Lower lobe of right lung (tissue), 2 donors: ENCODE measurements at regions not wholly inside any gene's neighbourhood (a gene's known extent, or its start where the extent isn't known, plus 50 kb on each side); places are given as distances from the start of the nearest gene placed in this dataset.

ENCODE experiments used
- ATAC-seq, 2 donors: fragments of 200-7000 bp; cut with Tn5 transposase; one replicate each; pipeline ENCODE4 v1.9.1; 2020 to 2022; ENCODE audit warnings: mild to moderate bottlenecking in 2 of 2, moderate library complexity in 2 of 2
- DNase-seq: peaks from one replicate; pipeline ENCODE4 v3.0.0-alpha.2; 2020
- H3K27ac ChIP-seq: fragments of 200-600 bp; one replicate; pipeline ENCODE4 v1.8.0; 2022
- H3K27me3 ChIP-seq: fragments of 200-600 bp; one replicate; pipeline ENCODE4 v1.8.0; 2022; ENCODE audit warnings: low read depth
- H3K36me3 ChIP-seq: fragments of 200-600 bp; one replicate; pipeline ENCODE4 v1.8.0; 2022; ENCODE audit warnings: mild to moderate bottlenecking
- H3K4me1 ChIP-seq: fragments of 200-600 bp; one replicate; pipeline ENCODE4 v1.8.0; 2022
- H3K4me3 ChIP-seq: fragments of 200-600 bp; one replicate; pipeline ENCODE4 v1.8.0; 2022; ENCODE audit warnings: mild to moderate bottlenecking
- H3K9me3 ChIP-seq: fragments of 200-600 bp; one replicate; pipeline ENCODE4 v1.8.0; 2022
- CTCF ChIP-seq: fragments of 200-600 bp; IDR thresholded peaks from one replicate; pipeline ENCODE4 v1.8.0; 2022; ENCODE audit warnings: antibody characterized with exemption, mild to moderate bottlenecking
- intact Hi-C: fragments of 100-400 bp; cut with DNase I; formaldehyde crosslinking; loops from one replicate; pipeline ENCODE4 v1.11.0; 2022
- donor health status: DM: no; HTN: yes; CAD: no; lungs with severe emphysema.

- ATAC-seq = no peak
- H3K9me3 ChIP-seq = no peaks in the 10 kb centered on the region
- no peaks in the 10 kb centered on the region for H3K36me3 ChIP-seq
- no peak for TF ChIP-seq CTCF
- H3K4me3 ChIP-seq = no peak overlapping the region
- intact Hi-C loops = no loop called here
- H3K4me1 ChIP-seq = no peaks in the 10 kb centered on the region
- DNase-seq = no peak
- no peaks in the 10 kb centered on the region for H3K27me3 ChIP-seq
- no peak overlapping the region for H3K27ac ChIP-seq
Measured at GRCh38 chr2:107242811-107243210, 356.8 kb upstream of the ST6GAL2 start.

- H3K27ac ChIP-seq = no peak overlapping the region
- no peaks in the 10 kb centered on the region for H3K4me1 ChIP-seq
- intact Hi-C loops = no loop called here
- DNase-seq (no peak), ATAC-seq (peak in 1 of 2 donors; percentile 29)
- no peaks in the 10 kb centered on the region for H3K27me3 ChIP-seq
- no peak overlapping the region for H3K4me3 ChIP-seq
- TF ChIP-seq CTCF = no peak
- H3K9me3 ChIP-seq = no peaks in the 10 kb centered on the region
- H3K36me3 ChIP-seq = no peaks in the 10 kb centered on the region
Measured at GRCh38 chr2:107248932-107249331, 363.0 kb upstream of the ST6GAL2 start.

- TF ChIP-seq CTCF = no peak
- Histone ChIP-seq H3K27ac (no peak overlapping the region), H3K27me3 (no peaks in the 10 kb centered on the region), H3K4me1 (no peaks in the 10 kb centered on the region), H3K36me3 (no peaks in the 10 kb centered on the region), H3K9me3 (no peaks in the 10 kb centered on the region), H3K4me3 (no peak overlapping the region)
- intact Hi-C loops = no loop called here
- DNase-seq (no peak), ATAC-seq (no peak)
Measured at GRCh38 chr2:107255744-107256143, 369.8 kb upstream of the ST6GAL2 start.

GRCh38 chr2:107258531-107259407, 372.8 kb upstream of the ST6GAL2 start:
- no peaks in the 10 kb centered on the region for H3K36me3 ChIP-seq
- DNase-seq (no peak), ATAC-seq (no peak)
- H3K9me3 ChIP-seq = no peaks in the 10 kb centered on the region
- no peak overlapping the region for H3K27ac ChIP-seq
- no peak for TF ChIP-seq CTCF
- H3K27me3 ChIP-seq = no peaks in the 10 kb centered on the region
- H3K4me1 ChIP-seq = no peaks in the 10 kb centered on the region
- H3K4me3 ChIP-seq = no peak overlapping the region
- intact Hi-C loops = no loop called here

- TF ChIP-seq CTCF = no peak
- DNase-seq = no peak
- no peak for ATAC-seq
- no peaks in the 10 kb centered on the region for H3K4me1 ChIP-seq
- H3K27me3 ChIP-seq = no peaks in the 10 kb centered on the region
- no peaks in the 10 kb centered on the region for H3K36me3 ChIP-seq
- intact Hi-C loops = no loop called here
- H3K27ac ChIP-seq = no peak overlapping the region
- no peak overlapping the region for H3K4me3 ChIP-seq
- no peaks in the 10 kb centered on the region for H3K9me3 ChIP-seq
Measured at GRCh38 chr2:107259408-107260195, 373.6 kb upstream of the ST6GAL2 start.
